ENCODE measurements at regions not wholly inside any gene's neighbourhood (a gene's known extent, or its start where the extent isn't known, plus 50 kb on each side); places are given as distances from the start of the nearest gene placed in this dataset.
A peak's percentile ranks its signal among the peaks of the same experiment; 100 is the strongest.
"Not testable (repeated sequence)": the region's sequence is repeated elsewhere in the genome, so short reads cannot be mapped to it uniquely, and the experiment has no call there.

GRCh38 chr5:2063380-2063779, 180.7 kb upstream of the IRX4 start:
- not testable (repeated sequence) for DNase-seq; H3K27ac Mint-ChIP-seq; ATAC-seq (replicated peaks in 1 of 2); H3K4me1 Mint-ChIP-seq (ENCODE audit: low read depth); H3K9me3 Mint-ChIP-seq; H3K36me3 Mint-ChIP-seq (ENCODE audit: insufficient read depth in 2 of 2); H3K4me3 Mint-ChIP-seq
- H3K27me3 Mint-ChIP-seq (ENCODE audit: low read depth), result peaks cover 17% of the 10 kb centered on the region

GRCh38 chr5:2052687-2053086, 170.0 kb upstream of the IRX4 start:
- H3K4me3 Mint-ChIP-seq, result no peak overlapping the region
- no peaks in the 10 kb centered on the region for H3K9me3 Mint-ChIP-seq
- ATAC-seq (replicated peaks in 1 of 2) (no peak), DNase-seq (no peak)
- no peak overlapping the region for H3K27ac Mint-ChIP-seq
- H3K4me1 Mint-ChIP-seq (ENCODE audit: low read depth), result no peaks in the 10 kb centered on the region
- no peaks in the 10 kb centered on the region for H3K36me3 Mint-ChIP-seq (ENCODE audit: insufficient read depth in 2 of 2)
- peaks cover 15% of the 10 kb centered on the region for H3K27me3 Mint-ChIP-seq (ENCODE audit: low read depth)

- Mint-ChIP-seq H3K27ac (no peak overlapping the region), H3K4me3 (no peak overlapping the region), H3K36me3 (ENCODE audit: insufficient read depth in 2 of 2) (no peaks in the 10 kb centered on the region), H3K9me3 (peaks cover 0 to 4% of the 10 kb centered on the region in 2 donors), H3K4me1 (ENCODE audit: low read depth) (no peaks in the 10 kb centered on the region), H3K27me3 (ENCODE audit: low read depth) (peaks cover 17% of the 10 kb centered on the region)
- no peak for DNase-seq
- ATAC-seq (replicated peaks in 1 of 2), result no peak
Observed at GRCh38 chr5:2049876-2050275, 167.2 kb upstream of the IRX4 start.

- no peak for DNase-seq
- Mint-ChIP-seq H3K27ac (no peak overlapping the region), H3K36me3 (ENCODE audit: insufficient read depth in 2 of 2) (no peaks in the 10 kb centered on the region), H3K4me3 (no peak overlapping the region), H3K4me1 (ENCODE audit: low read depth) (no peaks in the 10 kb centered on the region), H3K9me3 (peaks cover 0 to 4% of the 10 kb centered on the region in 2 donors), H3K27me3 (ENCODE audit: low read depth) (peaks cover 20% of the 10 kb centered on the region)
- no peak for ATAC-seq (replicated peaks in 1 of 2)
Observed at GRCh38 chr5:2048664-2049063, 165.9 kb upstream of the IRX4 start.

GRCh38 chr5:2047341-2047927, 164.7 kb upstream of the IRX4 start:
- Mint-ChIP-seq H3K9me3 (peaks cover 0 to 4% of the 10 kb centered on the region in 2 donors), H3K4me3 (no peak overlapping the region), H3K27me3 (ENCODE audit: low read depth) (peaks cover 22% of the 10 kb centered on the region), H3K4me1 (ENCODE audit: low read depth) (no peaks in the 10 kb centered on the region), H3K36me3 (ENCODE audit: insufficient read depth in 2 of 2) (no peaks in the 10 kb centered on the region), H3K27ac (no peak overlapping the region)
- DNase-seq, result no peak
- ATAC-seq (replicated peaks in 1 of 2), result no peak

- Mint-ChIP-seq H3K4me3 (no peak overlapping the region), H3K4me1 (ENCODE audit: low read depth) (no peaks in the 10 kb centered on the region), H3K27ac (no peak overlapping the region), H3K36me3 (ENCODE audit: insufficient read depth in 2 of 2) (no peaks in the 10 kb centered on the region), H3K27me3 (ENCODE audit: low read depth) (peaks cover 22% of the 10 kb centered on the region), H3K9me3 (peaks cover 0 to 4% of the 10 kb centered on the region in 2 donors)
- ATAC-seq (replicated peaks in 1 of 2), result no peak
- DNase-seq, result no peak
Observed at GRCh38 chr5:2044041-2044440, 161.3 kb upstream of the IRX4 start.

- DNase-seq (no peak), ATAC-seq (replicated peaks in 1 of 2) (no peak)
- H3K36me3 Mint-ChIP-seq (ENCODE audit: insufficient read depth in 2 of 2), result no peaks in the 10 kb centered on the region
- H3K4me1 Mint-ChIP-seq (ENCODE audit: low read depth), result no peaks in the 10 kb centered on the region
- no peaks in the 10 kb centered on the region for H3K9me3 Mint-ChIP-seq
- H3K27ac Mint-ChIP-seq, result no peak overlapping the region
- H3K27me3 Mint-ChIP-seq (ENCODE audit: low read depth), result peaks cover 42% of the 10 kb centered on the region
- peak overlapping the region; percentile 45 to 50 for H3K4me3 Mint-ChIP-seq
Observed at GRCh38 chr5:2039180-2039531, 156.4 kb upstream of the IRX4 start.

GRCh38 chr5:2038321-2039179, 155.8 kb upstream of the IRX4 start:
- no peaks in the 10 kb centered on the region for H3K4me1 Mint-ChIP-seq (ENCODE audit: low read depth)
- peak; percentile 92 to 93 for ATAC-seq (replicated peaks in 1 of 2)
- H3K27me3 Mint-ChIP-seq (ENCODE audit: low read depth), result peaks cover 41% of the 10 kb centered on the region
- H3K4me3 Mint-ChIP-seq, result peak overlapping the region; percentile 66 to 74
- H3K36me3 Mint-ChIP-seq (ENCODE audit: insufficient read depth in 2 of 2), result no peaks in the 10 kb centered on the region
- no peaks in the 10 kb centered on the region for H3K9me3 Mint-ChIP-seq
- no peak overlapping the region for H3K27ac Mint-ChIP-seq
- peak; percentile 73 to 75 for DNase-seq

GRCh38 chr5:2036885-2037284, 154.2 kb upstream of the IRX4 start:
- no peaks in the 10 kb centered on the region for H3K9me3 Mint-ChIP-seq
- no peak overlapping the region for H3K27ac Mint-ChIP-seq
- no peaks in the 10 kb centered on the region for H3K36me3 Mint-ChIP-seq (ENCODE audit: insufficient read depth in 2 of 2)
- DNase-seq (no peak), ATAC-seq (replicated peaks in 1 of 2) (no peak)
- H3K4me1 Mint-ChIP-seq (ENCODE audit: low read depth), result no peaks in the 10 kb centered on the region
- H3K4me3 Mint-ChIP-seq, result no peak overlapping the region
- H3K27me3 Mint-ChIP-seq (ENCODE audit: low read depth), result peaks cover 49% of the 10 kb centered on the region

GRCh38 chr5:2032432-2032831, 149.7 kb upstream of the IRX4 start:
- Mint-ChIP-seq H3K36me3 (ENCODE audit: insufficient read depth in 2 of 2) (no peaks in the 10 kb centered on the region), H3K4me3 (no peak overlapping the region), H3K27me3 (ENCODE audit: low read depth) (peaks cover 61% of the 10 kb centered on the region), H3K4me1 (ENCODE audit: low read depth) (no peaks in the 10 kb centered on the region), H3K9me3 (peaks cover 0 to 2% of the 10 kb centered on the region in 2 donors), H3K27ac (no peak overlapping the region)
- DNase-seq (no peak), ATAC-seq (replicated peaks in 1 of 2) (no peak)

- Mint-ChIP-seq H3K9me3 (peaks cover 0 to 2% of the 10 kb centered on the region in 2 donors), H3K27me3 (ENCODE audit: low read depth) (peaks cover 59% of the 10 kb centered on the region), H3K4me1 (ENCODE audit: low read depth) (no peaks in the 10 kb centered on the region), H3K4me3 (no peak overlapping the region), H3K27ac (no peak overlapping the region), H3K36me3 (ENCODE audit: insufficient read depth in 2 of 2) (no peaks in the 10 kb centered on the region)
- ATAC-seq (replicated peaks in 1 of 2) (no peak), DNase-seq (no peak)
Observed at GRCh38 chr5:2031581-2031980, 148.9 kb upstream of the IRX4 start.

- no peaks in the 10 kb centered on the region for H3K36me3 Mint-ChIP-seq (ENCODE audit: insufficient read depth in 2 of 2)
- DNase-seq, result no peak
- H3K9me3 Mint-ChIP-seq, result peaks cover 0 to 2% of the 10 kb centered on the region in 2 donors
- H3K4me1 Mint-ChIP-seq (ENCODE audit: low read depth), result no peaks in the 10 kb centered on the region
- peaks cover 58% of the 10 kb centered on the region for H3K27me3 Mint-ChIP-seq (ENCODE audit: low read depth)
- no peak overlapping the region for H3K27ac Mint-ChIP-seq
- ATAC-seq (replicated peaks in 1 of 2), result no peak
- H3K4me3 Mint-ChIP-seq, result no peak overlapping the region
Observed at GRCh38 chr5:2030131-2030530, 147.4 kb upstream of the IRX4 start.

GRCh38 chr5:2029206-2029605, 146.5 kb upstream of the IRX4 start:
- peaks cover 60% of the 10 kb centered on the region for H3K27me3 Mint-ChIP-seq (ENCODE audit: low read depth)
- no peak for ATAC-seq (replicated peaks in 1 of 2)

GRCh38 chr5:2027790-2028189, 145.1 kb upstream of the IRX4 start:
- no peak overlapping the region for H3K4me3 Mint-ChIP-seq
- DNase-seq (no peak), ATAC-seq (replicated peaks in 1 of 2) (no peak)
- H3K4me1 Mint-ChIP-seq (ENCODE audit: low read depth), result no peaks in the 10 kb centered on the region
- H3K27ac Mint-ChIP-seq, result no peak overlapping the region
- H3K9me3 Mint-ChIP-seq, result peaks cover 0 to 2% of the 10 kb centered on the region in 2 donors
- no peaks in the 10 kb centered on the region for H3K36me3 Mint-ChIP-seq (ENCODE audit: insufficient read depth in 2 of 2)
- H3K27me3 Mint-ChIP-seq (ENCODE audit: low read depth), result peaks cover 60% of the 10 kb centered on the region

More at GRCh38 chr5:2029206-2029605, 146.5 kb upstream of the IRX4 start:
- no peak overlapping the region for H3K4me3 Mint-ChIP-seq
- peaks cover 0 to 2% of the 10 kb centered on the region in 2 donors for H3K9me3 Mint-ChIP-seq
- no peaks in the 10 kb centered on the region for H3K36me3 Mint-ChIP-seq (ENCODE audit: insufficient read depth in 2 of 2)
- H3K4me1 Mint-ChIP-seq (ENCODE audit: low read depth), result no peaks in the 10 kb centered on the region
- DNase-seq, result no peak
- H3K27ac Mint-ChIP-seq, result no peak overlapping the region
